G401.6 (cell line): ENCODE measurements at regions not wholly inside any gene's neighbourhood (a gene's known extent, or its start where the extent isn't known, plus 50 kb on each side); places are given as distances from the start of the nearest gene placed in this dataset.

Experiments used
- FAIRE-seq: peaks from 2 replicates; lab custom pipeline; 2012; peaks lifted over from hg19 to GRCh38; lab: Jason Lieb, UNC

GRCh38 chr11:80655834-80656233 is 1215.0 kb upstream of the TENM4 start:
- FAIRE-seq, result no peak

GRCh38 chr11:80650966-80651365 is 1210.1 kb upstream of the TENM4 start:
- FAIRE-seq, result no peak

- FAIRE-seq, result no peak
These were observed 1208.4 kb upstream of the TENM4 start for GRCh38 chr11:80649186-80649585.

- FAIRE-seq, result no peak
These were observed 1197.5 kb upstream of the TENM4 start for GRCh38 chr11:80638296-80638695.

GRCh38 chr11:80637571-80637970 is 1196.7 kb upstream of the TENM4 start:
- FAIRE-seq, result no peak

- FAIRE-seq, result no peak
These were observed 1196.2 kb upstream of the TENM4 start for GRCh38 chr11:80636999-80637398.

- no peak for FAIRE-seq
These were observed 1194.3 kb upstream of the TENM4 start for GRCh38 chr11:80635178-80635577.

GRCh38 chr11:80632691-80633090 is 1191.9 kb upstream of the TENM4 start:
- FAIRE-seq, result no peak

GRCh38 chr11:80632156-80632555 is 1191.3 kb upstream of the TENM4 start:
- FAIRE-seq, result no peak

GRCh38 chr11:80629466-80629865 is 1188.6 kb upstream of the TENM4 start:
- FAIRE-seq, result no peak

GRCh38 chr11:80627364-80627763 is 1186.5 kb upstream of the TENM4 start:
- no peak for FAIRE-seq

GRCh38 chr11:80626721-80627120 is 1185.9 kb upstream of the TENM4 start:
- no peak for FAIRE-seq

GRCh38 chr11:80625563-80625962 is 1184.7 kb upstream of the TENM4 start:
- FAIRE-seq, result no peak

GRCh38 chr11:80621871-80622270 is 1181.0 kb upstream of the TENM4 start:
- FAIRE-seq, result no peak

- FAIRE-seq, result no peak
These were observed 1180.0 kb upstream of the TENM4 start for GRCh38 chr11:80620867-80621266.

- no peak for FAIRE-seq
These were observed 1176.3 kb upstream of the TENM4 start for GRCh38 chr11:80617156-80617555.

- no peak for FAIRE-seq
These were observed 1175.4 kb upstream of the TENM4 start for GRCh38 chr11:80616070-80616800.

GRCh38 chr11:80613655-80614054 is 1172.8 kb upstream of the TENM4 start:
- FAIRE-seq, result no peak

- FAIRE-seq, result no peak
These were observed 1169.7 kb upstream of the TENM4 start for GRCh38 chr11:80610516-80610915.

GRCh38 chr11:80603472-80603871 is 1162.6 kb upstream of the TENM4 start:
- FAIRE-seq, result no peak

- no peak for FAIRE-seq
These were observed 1158.1 kb upstream of the TENM4 start for GRCh38 chr11:80598905-80599304.

GRCh38 chr11:80596291-80596810 is 1155.5 kb upstream of the TENM4 start:
- no peak for FAIRE-seq

GRCh38 chr11:80595011-80595410 is 1154.2 kb upstream of the TENM4 start:
- FAIRE-seq, result no peak

- FAIRE-seq, result no peak
These were observed 1153.0 kb upstream of the TENM4 start for GRCh38 chr11:80593648-80594374.
